ENCODE measurements at regions not wholly inside any gene's neighbourhood (a gene's known extent, or its start where the extent isn't known, plus 50 kb on each side); places are given as distances from the start of the nearest gene placed in this dataset.

DNA sequence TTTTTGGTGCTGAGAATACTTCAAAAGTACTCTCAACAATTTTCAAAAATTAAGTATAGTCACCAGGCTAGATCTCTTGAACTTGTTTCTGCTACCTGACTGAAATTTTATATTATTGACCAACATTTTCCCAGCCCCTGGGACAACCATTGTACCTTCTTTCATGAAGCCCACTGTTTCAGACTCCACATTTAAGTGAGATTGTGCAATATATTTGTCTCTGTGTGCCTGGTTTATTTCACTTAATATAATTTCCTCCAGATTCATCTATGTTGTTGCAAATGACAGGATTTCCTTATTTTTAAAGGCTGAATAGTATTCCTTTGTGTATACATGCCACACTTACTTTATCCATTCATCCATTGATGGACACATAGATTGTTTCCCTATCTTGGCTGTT lies 354.2 kb upstream of the VRK2 start:
- Mint-ChIP-seq H3K4me3 (no peak overlapping the region), H3K27me3 (ENCODE audit: low read depth) (no peaks in the 10 kb centered on the region), H3K36me3 (ENCODE audit: insufficient read depth in 1 of 3, low read depth in 3 of 3) (peaks cover 5 to 29% (median 28%) of the 10 kb centered on the region in 3 experiments; a peak in 6 of 7 replicates), H3K27ac (no peak overlapping the region), H3K4me1 (peaks cover 13 to 22% of the 10 kb centered on the region in 2 experiments), H3K9me3 (peaks cover 22 to 26% of the 10 kb centered on the region in 2 experiments)
- TF ChIP-seq, protein P1, sequence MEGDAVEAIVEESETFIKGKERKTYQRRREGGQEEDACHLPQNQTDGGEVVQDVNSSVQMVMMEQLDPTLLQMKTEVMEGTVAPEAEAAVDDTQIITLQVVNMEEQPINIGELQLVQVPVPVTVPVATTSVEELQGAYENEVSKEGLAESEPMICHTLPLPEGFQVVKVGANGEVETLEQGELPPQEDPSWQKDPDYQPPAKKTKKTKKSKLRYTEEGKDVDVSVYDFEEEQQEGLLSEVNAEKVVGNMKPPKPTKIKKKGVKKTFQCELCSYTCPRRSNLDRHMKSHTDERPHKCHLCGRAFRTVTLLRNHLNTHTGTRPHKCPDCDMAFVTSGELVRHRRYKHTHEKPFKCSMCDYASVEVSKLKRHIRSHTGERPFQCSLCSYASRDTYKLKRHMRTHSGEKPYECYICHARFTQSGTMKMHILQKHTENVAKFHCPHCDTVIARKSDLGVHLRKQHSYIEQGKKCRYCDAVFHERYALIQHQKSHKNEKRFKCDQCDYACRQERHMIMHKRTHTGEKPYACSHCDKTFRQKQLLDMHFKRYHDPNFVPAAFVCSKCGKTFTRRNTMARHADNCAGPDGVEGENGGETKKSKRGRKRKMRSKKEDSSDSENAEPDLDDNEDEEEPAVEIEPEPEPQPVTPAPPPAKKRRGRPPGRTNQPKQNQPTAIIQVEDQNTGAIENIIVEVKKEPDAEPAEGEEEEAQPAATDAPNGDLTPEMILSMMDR (conservative IDR thresholded peaks at IDR 0.05): no peak
- Histone ChIP-seq H3K79me1 (ENCODE audit: insufficient read depth, low read depth, low read length, poor library complexity, severe bottlenecking) (no peaks in the 10 kb centered on the region), H2BK20ac (ENCODE audit: low read depth, low read length, poor library complexity, severe bottlenecking) (no peak overlapping the region), H2AFZ (ENCODE audit: low read length) (no peak overlapping the region), H3T11ph (ENCODE audit: low read length) (no peak overlapping the region), H3K14ac (ENCODE audit: insufficient read depth, low read length) (no peak overlapping the region), H3K9me3 (ENCODE audit: control insufficient read depth, low read depth, low read length) (no peaks in the 10 kb centered on the region), H3K56ac (ENCODE audit: insufficient read length, low read depth, low read length) (no peak overlapping the region), H3K4me2 (ENCODE audit: insufficient read depth, insufficient read length, low read length) (no peak overlapping the region), H2BK120ac (ENCODE audit: low read depth, low read length, poor library complexity, severe bottlenecking) (no peak overlapping the region), H3K23me2 (ENCODE audit: insufficient read length, low read depth, low read length, poor library complexity, severe bottlenecking) (no peaks in the 10 kb centered on the region), H3K27me3 (ENCODE audit: insufficient read depth, low read length) (no peaks in the 10 kb centered on the region), H3K79me2 (ENCODE audit: insufficient read depth, low read length) (no peaks in the 10 kb centered on the region), H2BK15ac (ENCODE audit: low read depth, low read length) (no peak overlapping the region), H4K20me1 (ENCODE audit: control insufficient read depth, insufficient read depth, insufficient read length) (no peaks in the 10 kb centered on the region), H3K4me1 (ENCODE audit: insufficient read depth, low read length) (no peaks in the 10 kb centered on the region; the same call in 1 of the 2 replicates), H2BK12ac (ENCODE audit: insufficient read length, low read depth, low read length) (no peak overlapping the region), H4K91ac (ENCODE audit: insufficient read length, low read depth, low read length) (no peak overlapping the region), H3K4ac (ENCODE audit: low read depth, low read length) (no peak overlapping the region), H2BK5ac (ENCODE audit: insufficient read length, low read length) (no peak overlapping the region), H2AK5ac (ENCODE audit: insufficient read length, low read length) (no peak overlapping the region), H4K8ac (replicated peaks; ENCODE audit: insufficient read length, low read depth, low read length) (no peak overlapping the region), H4K5ac (ENCODE audit: insufficient read length, low read depth, low read length) (no peak overlapping the region), H3K27ac (ENCODE audit: insufficient read length, low read depth, low read length) (no peak overlapping the region), H3K9ac (ENCODE audit: extremely low read depth, insufficient read length, low read length) (no peak overlapping the region), H3K23ac (ENCODE audit: insufficient read length, low read depth, low read length) (no peak overlapping the region), H3K18ac (ENCODE audit: insufficient read length, low read depth, low read length) (no peak overlapping the region)
- DNase-seq: no peak

Measured in H9 (cell line).